GM12864 (cell line): ENCODE measurements at regions not wholly inside any gene's neighbourhood (a gene's known extent, or its start where the extent isn't known, plus 50 kb on each side); places are given as distances from the start of the nearest gene placed in this dataset.

Experiments used
- DNase-seq: peaks from one replicate; pipeline ENCODE4 v3.0.0-alpha.2; 2011; ENCODE audit warnings: low read depth
- H3K4me3 ChIP-seq: 2 replicates; pipeline ENCODE4 v1.5.1; 2011; ENCODE audit warnings: mild to moderate bottlenecking, low read depth, low read length, control low read depth
- CTCF ChIP-seq: IDR thresholded peaks from 2 replicates; pipeline ENCODE4 v1.5.1; 2011; ENCODE audit warnings: low read depth, mild to moderate bottlenecking, moderate library complexity, low read length, control low read depth, inconsistent platforms; ENCODE audit errors: missing control alignments

GRCh38 chr6:170007468-170008293 lies 256.3 kb downstream of the ERMARD start:
- no peak for TF ChIP-seq CTCF
- no peak for DNase-seq
- H3K4me3 ChIP-seq = no peak overlapping the region

DNA sequence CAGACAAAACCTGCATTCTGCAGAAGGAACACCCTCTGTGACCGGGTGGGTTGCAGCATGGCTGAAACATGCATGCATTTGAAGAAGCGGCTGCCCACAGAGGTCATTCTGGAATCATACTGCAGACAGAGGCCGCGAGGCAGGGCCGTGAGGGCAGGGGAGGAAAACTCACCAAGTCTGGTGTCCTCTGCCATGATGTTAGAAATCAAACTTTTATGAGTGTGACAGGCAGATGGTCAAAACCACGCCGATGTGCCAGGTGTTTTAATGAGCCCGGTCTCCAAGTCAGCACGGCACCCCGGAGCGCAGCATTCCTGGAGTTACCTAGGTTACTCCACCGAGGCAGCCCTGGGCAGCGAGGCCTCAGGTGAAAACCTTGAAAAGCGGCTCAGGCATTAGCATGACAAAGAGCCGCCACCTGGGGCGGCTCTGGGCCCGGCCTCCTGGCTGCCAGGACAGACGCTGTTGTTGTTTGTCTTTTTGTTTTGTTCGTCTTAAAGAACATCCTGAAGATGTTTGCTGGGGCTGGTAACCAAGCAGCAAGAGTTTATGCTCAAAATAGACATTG lies 255.6 kb downstream of the ERMARD start:
- no peak for DNase-seq
- no peak for TF ChIP-seq CTCF
- no peak overlapping the region for H3K4me3 ChIP-seq

- no peak overlapping the region for H3K4me3 ChIP-seq
- DNase-seq = no peak
- no peak for TF ChIP-seq CTCF
Measured at GRCh38 chr6:170006071-170006899, 254.9 kb downstream of the ERMARD start.

- no peak overlapping the region for H3K4me3 ChIP-seq
- DNase-seq = no peak
- no peak for TF ChIP-seq CTCF
Measured at GRCh38 chr6:170005665-170006064, 254.2 kb downstream of the ERMARD start.

DNA sequence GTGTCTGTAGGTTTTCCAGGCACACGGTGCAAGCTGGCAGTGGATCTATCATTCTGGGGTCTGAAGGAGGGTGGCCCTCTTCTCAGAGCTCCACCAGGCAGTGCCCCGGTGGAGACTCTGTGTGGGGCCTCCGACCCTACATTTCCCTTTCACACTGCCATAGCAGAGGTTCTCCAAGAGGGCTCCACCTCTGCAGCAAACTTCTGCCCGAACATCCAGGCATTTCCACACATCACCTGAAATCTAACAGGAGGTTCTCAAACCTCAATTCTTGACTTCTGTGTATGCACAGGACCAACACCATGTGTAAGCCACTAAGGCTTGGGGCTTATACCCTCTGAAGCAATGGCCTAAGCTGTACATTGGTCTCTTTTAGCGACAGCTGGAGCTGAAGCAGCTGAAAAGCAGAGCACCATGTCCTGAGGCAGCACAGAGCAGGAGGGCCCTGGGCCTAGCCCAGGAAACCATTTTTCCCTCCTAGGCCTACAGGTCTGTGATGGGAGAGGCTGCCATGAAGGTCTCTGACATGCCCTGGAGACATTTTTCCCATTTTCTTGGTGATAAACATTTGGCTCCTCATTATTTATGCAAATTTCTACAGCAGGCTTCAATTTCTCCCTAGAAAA lies 253.3 kb downstream of the ERMARD start:
- no peak for DNase-seq
- no peak for TF ChIP-seq CTCF
- H3K4me3 ChIP-seq = no peak overlapping the region

DNA sequence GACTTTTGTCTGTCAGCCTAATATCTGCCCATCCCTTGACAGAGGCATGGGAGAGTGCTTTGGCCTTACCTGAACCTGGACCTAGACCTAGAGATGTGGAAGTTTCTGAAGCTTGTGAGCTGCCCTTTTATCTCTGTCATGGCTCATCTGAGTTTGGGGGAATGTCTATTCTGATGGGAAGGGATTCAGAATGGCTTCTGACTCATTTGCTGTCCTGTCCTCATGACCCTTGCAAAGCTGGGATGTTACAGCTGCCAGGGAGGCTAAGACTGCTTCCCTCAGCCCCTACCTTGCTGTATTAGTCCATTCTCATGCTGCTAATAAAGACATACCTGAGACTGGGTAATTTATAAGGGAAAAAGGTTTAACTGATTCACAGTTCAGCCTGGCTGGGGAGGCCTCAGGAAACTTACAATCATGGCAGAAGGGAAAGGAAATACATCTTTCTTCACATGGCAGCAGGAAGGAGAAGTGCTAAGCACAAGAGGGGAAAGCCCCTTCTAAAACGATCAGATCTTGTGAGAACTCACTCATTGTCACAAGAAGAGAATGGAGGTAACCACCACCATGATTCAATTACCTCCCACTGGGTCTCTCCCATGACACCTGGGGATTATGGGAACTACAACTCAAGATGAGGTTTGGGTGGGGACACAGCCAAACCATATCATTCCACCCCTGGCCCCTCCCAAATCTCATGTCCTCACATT lies 252.2 kb downstream of the ERMARD start:
- DNase-seq = no peak
- no peak overlapping the region for H3K4me3 ChIP-seq
- no peak for TF ChIP-seq CTCF
